ENCODE measurements at regions not wholly inside any gene's neighbourhood (a gene's known extent, or its start where the extent isn't known, plus 50 kb on each side); places are given as distances from the start of the nearest gene placed in this dataset.

DNA sequence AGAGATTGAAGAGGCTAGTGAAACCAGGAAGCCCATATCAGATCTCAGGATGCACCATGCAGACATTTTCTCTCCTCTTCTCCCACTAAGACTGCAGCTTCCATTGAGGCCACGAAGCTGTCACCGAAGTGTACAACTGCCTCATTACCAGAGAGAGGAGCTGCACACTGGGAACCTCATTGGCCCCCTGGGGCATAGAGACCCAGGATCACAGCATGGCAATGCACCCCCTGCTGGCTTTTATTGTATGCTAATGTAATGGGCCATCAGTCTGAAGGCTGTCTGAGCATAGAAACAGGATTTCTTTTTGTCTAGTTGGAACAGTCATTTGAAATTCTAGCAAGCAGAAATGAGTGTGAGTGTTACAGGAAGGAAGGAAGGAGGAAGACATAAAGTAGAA, 861.6 kb upstream of the CELF4 start:
- TF ChIP-seq POLR2A (IDR thresholded peaks at IDR 0.05) (no peak), EP300 (IDR thresholded peaks at IDR 0.05) (no peak), POLR2AphosphoS5 (IDR thresholded peaks at IDR 0.05) (no peak), CTCF (IDR thresholded peaks at IDR 0.05) (no peak)
- Histone ChIP-seq H3K9me3 (no peaks in the 10 kb centered on the region), H3K27me3 (no peaks in the 10 kb centered on the region), H3K4me1 (no peaks in the 10 kb centered on the region), H3K4me3 (no peak overlapping the region), H3K27ac (no peak overlapping the region), H3K36me3 (no peaks in the 10 kb centered on the region)
- WGBS, 2 donors: 91 to 93% methylated on average over 2 of the region's 2 CpGs
- intact Hi-C loops (cut with DNase I): no loop called here
- no peak for DNase-seq

DNA sequence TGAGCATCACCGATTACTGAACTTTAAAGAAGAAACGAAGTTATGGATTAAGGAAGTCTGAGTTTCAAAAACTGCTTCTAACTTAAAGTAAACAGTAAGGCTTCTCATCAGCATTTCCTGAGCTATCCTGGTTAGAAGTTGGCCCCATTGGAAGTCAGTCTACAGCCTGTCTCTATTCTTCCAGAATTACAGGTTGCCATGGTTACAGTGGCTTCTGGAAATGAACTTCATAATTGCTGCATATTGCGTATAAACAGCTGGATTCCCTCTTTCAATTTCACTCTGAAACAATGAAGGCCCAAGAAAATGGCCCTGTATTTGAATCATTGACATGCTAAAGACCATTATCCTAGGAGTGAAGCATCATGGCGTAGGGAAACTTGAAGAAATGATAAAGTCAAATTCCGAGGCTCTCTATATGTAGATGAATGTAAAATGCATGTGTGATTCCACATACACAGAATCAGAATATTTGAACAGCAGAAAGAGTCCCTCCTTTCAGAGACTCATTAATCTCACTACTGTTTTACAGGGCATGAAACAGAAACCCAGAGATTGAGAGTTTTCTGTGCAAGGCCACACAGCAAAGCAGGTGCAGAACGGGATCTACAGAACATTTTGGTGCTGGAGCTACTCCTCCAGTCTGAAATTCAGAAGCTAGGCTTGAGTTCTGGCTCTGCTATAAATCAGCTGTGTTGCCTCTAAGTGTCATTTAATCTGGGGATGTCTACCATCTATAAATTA, 856.4 kb upstream of the CELF4 start:
- H3K4me1 ChIP-seq: no peaks in the 10 kb centered on the region
- H3K9me3 ChIP-seq: no peaks in the 10 kb centered on the region
- 85 to 90% methylated on average over 6 of the region's 6 CpGs for WGBS, 2 donors
- no peak for DNase-seq
- H3K27ac ChIP-seq: no peak overlapping the region
- no peaks in the 10 kb centered on the region for H3K27me3 ChIP-seq
- H3K36me3 ChIP-seq: no peaks in the 10 kb centered on the region
- no peak for TF ChIP-seq POLR2A (IDR thresholded peaks at IDR 0.05)
- no peak for TF ChIP-seq EP300 (IDR thresholded peaks at IDR 0.05)
- TF ChIP-seq CTCF (IDR thresholded peaks at IDR 0.05): no peak
- no peak for TF ChIP-seq POLR2AphosphoS5 (IDR thresholded peaks at IDR 0.05)
- no peak overlapping the region for H3K4me3 ChIP-seq
- intact Hi-C loops (cut with DNase I): no loop called here

DNA sequence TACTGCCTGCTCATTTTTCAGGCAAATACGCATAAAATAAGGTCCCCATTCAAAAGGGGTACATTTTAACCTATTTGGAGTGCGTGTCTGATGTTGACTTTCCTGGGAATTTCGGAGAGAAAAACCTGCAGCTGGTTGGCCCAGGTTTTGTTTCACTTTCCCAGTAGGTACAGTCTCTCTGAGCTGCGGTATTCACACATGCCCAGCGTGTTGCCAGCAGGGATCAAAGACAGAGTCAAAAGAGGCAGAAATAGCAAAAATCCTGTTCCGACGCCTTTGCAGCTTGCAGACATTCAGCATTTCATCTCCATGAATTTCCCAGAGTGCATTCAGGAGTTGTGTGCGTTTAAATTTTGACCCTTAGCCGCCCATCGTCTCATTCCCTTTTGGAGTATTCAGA, 855.4 kb upstream of the CELF4 start:
- H3K9me3 ChIP-seq: no peaks in the 10 kb centered on the region
- DNase-seq: no peak
- H3K4me1 ChIP-seq: no peaks in the 10 kb centered on the region
- H3K27me3 ChIP-seq: no peaks in the 10 kb centered on the region
- no peaks in the 10 kb centered on the region for H3K36me3 ChIP-seq
- no peak overlapping the region for H3K4me3 ChIP-seq
- TF ChIP-seq POLR2AphosphoS5 (IDR thresholded peaks at IDR 0.05) (no peak), POLR2A (IDR thresholded peaks at IDR 0.05) (no peak)
- H3K27ac ChIP-seq: no peak overlapping the region
- intact Hi-C loops (cut with DNase I): no loop called here
- 80 to 86% methylated on average over 10 of the region's 10 CpGs for WGBS, 2 donors

- no peaks in the 10 kb centered on the region for H3K9me3 ChIP-seq
- H3K36me3 ChIP-seq: no peaks in the 10 kb centered on the region
- no peaks in the 10 kb centered on the region for H3K27me3 ChIP-seq
- intact Hi-C loops (cut with DNase I): no loop called here
- TF ChIP-seq EP300 (IDR thresholded peaks at IDR 0.05) (no peak), POLR2AphosphoS5 (IDR thresholded peaks at IDR 0.05) (no peak), POLR2A (IDR thresholded peaks at IDR 0.05) (no peak), CTCF (IDR thresholded peaks at IDR 0.05) (no peak)
- H3K4me3 ChIP-seq: no peak overlapping the region
- H3K4me1 ChIP-seq: no peaks in the 10 kb centered on the region
- H3K27ac ChIP-seq: no peak overlapping the region
- no peak for DNase-seq
- 49 to 84% methylated on average over 3 of the region's 3 CpGs for WGBS, 2 donors
These were observed 855.0 kb upstream of the CELF4 start for GRCh38 chr18:38420611-38421010.

GRCh38 chr18:38415811-38416210, 850.2 kb upstream of the CELF4 start:
- intact Hi-C loops (cut with DNase I): no loop called here

More at GRCh38 chr18:38415811-38416210, 850.2 kb upstream of the CELF4 start:
- TF ChIP-seq POLR2A (IDR thresholded peaks at IDR 0.05): no peak
- no peak for TF ChIP-seq EP300 (IDR thresholded peaks at IDR 0.05)
- no peak for TF ChIP-seq POLR2AphosphoS5 (IDR thresholded peaks at IDR 0.05)
- no peak for TF ChIP-seq CTCF (IDR thresholded peaks at IDR 0.05)
- 71 to 85% methylated on average over 4 of the region's 4 CpGs for WGBS, 2 donors
- H3K4me1 ChIP-seq: no peaks in the 10 kb centered on the region
- H3K27me3 ChIP-seq: no peaks in the 10 kb centered on the region
- no peaks in the 10 kb centered on the region for H3K9me3 ChIP-seq
- H3K4me3 ChIP-seq: no peak overlapping the region
- no peak overlapping the region for H3K27ac ChIP-seq
- H3K36me3 ChIP-seq: no peaks in the 10 kb centered on the region
- no peak for DNase-seq

All from sigmoid colon (tissue), 6 donors.